ENCODE measurements at regions not wholly inside any gene's neighbourhood (a gene's known extent, or its start where the extent isn't known, plus 50 kb on each side); places are given as distances from the start of the nearest gene placed in this dataset.
"Not testable (repeated sequence)": the region's sequence is repeated elsewhere in the genome, so short reads cannot be mapped to it uniquely, and the experiment has no call there.

- DNase-seq: no peak
Observed at GRCh38 chr5:86981898-86982297, 285.8 kb upstream of the RASA1 start.

GRCh38 chr5:86983208-86983607 lies 284.5 kb upstream of the RASA1 start:
- no peak for DNase-seq

GRCh38 chr5:86986837-86987236 lies 280.8 kb upstream of the RASA1 start:
- no peak for DNase-seq

DNA sequence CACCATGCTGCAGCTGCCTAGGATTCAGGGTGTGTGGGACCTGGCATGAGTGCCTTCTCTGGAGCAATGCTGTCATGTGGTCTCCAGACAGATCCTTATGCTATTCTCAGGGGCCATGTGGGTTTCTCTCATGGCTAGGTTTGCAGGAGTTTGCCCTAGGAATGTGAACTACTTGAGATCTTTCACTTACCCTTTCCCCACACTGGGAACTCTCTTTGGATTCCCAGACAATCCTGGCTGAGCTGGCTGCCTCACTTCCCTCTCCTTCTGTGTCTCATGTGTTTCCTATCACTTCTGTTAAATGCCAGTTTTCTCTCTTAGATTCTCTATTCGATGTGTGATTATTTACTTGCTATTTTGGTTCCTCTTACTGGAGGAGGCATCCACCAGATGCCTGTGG lies 270.2 kb upstream of the RASA1 start:
- DNase-seq: no peak

- DNase-seq: no peak
Observed at GRCh38 chr5:86999951-87000350, 267.7 kb upstream of the RASA1 start.

DNA sequence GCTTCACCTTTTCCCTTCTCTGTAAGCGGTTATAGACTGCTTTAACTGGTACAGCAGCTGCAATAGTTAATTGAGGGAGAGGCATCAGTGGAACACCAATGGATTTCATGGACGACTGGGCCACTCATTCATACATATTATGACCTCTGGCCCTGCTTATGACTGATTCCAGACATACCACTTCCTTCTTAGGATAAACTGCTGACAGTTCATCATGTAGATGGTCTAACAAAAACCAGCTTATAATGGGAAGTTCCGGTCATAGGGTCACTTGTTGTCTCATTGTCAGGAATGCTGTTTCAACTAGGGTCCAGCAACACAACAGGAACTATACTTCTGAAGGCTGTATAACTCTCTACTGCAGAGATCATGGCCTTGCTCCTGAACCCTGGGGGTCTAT lies 265.2 kb upstream of the RASA1 start:
- no peak for DNase-seq

DNA sequence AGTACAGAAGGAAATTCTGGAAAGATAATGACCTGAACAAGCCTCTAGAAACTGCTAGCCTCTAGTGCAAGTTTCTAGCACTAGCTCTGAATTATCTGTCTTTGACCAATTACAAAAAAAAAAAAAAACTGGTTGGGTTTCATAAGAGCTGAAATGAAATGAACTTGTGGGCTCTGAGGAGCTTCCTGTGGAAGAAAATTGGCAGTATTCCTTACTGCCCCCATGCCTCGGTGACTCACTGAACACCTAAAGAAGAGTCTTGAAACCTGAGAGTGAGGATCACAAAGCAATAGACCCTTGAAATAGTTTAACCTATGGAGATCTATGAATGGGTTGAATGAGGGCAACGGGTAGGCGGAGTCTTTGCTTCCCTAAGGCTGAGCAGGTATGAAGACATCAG lies 263.6 kb upstream of the RASA1 start:
- DNase-seq: no peak

- no peak for DNase-seq
Observed at GRCh38 chr5:87007737-87008136, 259.9 kb upstream of the RASA1 start.

DNA sequence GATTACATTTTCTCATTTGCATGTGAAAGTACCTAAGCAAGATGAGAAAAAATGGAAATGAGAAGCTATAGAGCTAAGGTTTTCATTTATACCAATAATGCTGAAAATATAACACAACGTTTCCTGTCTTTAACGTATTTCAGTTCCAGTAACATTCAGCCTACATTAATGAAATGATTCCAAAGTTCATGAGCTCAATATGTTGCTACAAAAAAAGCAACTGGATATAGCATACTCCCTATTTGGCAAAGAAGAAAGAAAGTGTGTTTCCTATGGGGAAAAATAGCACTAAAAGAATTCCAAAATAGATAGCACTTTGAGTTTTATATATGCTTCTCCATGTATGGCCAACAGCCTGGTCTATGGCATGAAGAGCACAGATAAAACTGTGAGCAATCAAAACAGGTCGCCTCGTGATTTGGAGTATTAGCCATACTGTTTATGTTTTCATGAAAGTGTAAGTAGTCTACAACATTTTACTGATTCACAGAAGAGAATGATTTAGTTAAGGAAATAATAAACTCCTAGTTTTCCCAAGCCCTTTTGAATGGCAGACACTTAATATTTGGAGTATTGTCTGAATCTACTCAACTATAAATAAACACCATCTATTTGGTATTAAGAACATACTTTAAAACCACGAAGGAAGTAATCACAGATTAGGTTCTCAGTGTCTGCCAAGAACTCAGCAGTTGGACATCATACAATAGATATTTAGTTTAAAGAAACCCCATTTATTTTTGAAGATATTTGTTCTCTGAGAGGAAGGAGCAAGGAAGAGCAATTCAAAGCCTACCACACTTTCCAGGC lies 258.7 kb upstream of the RASA1 start:
- DNase-seq: no peak

DNA sequence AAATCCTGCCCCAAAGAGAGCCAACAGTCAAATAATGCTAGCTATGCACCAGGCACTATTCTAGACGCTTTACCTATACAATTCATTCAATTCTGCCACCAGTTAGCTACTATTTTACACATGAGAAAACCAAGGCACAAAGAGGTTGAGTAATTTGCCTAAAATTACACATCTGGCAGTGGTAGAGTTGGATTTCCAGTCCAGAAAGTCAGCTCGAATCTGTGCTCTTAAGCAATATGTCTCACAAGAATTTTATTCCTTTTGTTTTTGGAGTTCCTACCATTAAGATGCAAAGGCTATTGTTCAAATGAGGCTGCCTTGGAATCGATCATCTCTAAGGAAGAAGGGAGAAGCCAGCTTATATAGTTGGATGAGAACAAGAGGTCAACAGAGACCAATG lies 256.9 kb upstream of the RASA1 start:
- DNase-seq: no peak

DNA sequence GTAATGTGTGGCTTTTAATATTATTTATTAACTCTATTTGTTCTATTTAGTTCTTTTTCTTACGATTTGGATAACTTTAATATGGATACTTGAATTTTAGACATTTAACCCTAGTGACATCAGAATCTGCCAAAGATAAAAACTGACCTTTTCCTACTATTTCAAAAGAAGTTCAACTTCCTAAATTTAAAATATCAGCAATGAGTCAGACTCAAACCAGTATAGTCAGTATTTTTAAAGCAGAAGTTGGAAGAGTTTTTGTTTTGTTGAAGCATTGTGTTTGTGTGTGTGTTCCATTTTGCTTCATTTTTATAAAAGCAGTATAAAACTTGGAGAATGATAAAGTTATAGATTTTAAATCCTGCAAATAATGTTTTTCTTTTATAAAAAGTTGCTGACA lies 251.8 kb upstream of the RASA1 start:
- no peak for DNase-seq

DNA sequence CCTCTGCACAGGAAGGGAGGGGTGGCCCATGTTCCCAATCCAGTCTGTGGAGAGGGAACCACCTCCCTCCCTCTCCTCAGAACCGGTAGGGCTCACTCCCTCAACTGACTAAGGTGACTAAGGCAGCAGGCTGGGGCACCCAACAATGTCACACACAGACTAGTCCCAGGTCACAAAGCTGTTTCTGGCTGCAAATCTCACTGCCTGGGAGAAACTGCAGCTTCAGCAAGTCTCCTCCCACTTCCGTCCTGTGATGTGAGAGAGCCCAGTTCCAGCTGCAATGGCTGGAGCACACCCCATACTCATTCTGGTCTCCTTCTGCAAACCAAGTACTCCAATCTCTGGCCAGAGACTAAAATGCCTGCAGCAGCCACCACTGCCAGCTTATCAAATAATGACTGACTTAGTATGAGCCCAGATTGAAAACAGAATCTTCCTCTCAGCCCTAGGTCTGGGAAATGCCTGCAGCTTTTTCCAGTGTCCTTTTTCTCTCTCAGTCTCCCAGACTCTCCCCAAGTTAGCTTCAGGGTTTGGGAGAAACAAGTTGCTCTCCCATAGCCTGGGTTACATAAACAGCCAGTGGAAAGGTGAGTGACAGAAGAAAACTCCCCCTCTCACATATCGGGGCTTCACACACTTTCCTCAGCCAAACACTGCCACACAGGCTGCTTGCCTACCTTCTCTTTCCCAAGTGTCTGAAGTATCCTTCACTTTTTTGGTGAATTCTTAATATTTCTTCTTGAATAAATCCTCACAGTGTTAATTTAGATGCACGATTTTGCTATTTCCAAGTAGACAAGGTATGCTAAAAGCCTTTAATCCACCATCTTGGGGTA lies 247.4 kb upstream of the RASA1 start:
- DNase-seq: no peak

DNA sequence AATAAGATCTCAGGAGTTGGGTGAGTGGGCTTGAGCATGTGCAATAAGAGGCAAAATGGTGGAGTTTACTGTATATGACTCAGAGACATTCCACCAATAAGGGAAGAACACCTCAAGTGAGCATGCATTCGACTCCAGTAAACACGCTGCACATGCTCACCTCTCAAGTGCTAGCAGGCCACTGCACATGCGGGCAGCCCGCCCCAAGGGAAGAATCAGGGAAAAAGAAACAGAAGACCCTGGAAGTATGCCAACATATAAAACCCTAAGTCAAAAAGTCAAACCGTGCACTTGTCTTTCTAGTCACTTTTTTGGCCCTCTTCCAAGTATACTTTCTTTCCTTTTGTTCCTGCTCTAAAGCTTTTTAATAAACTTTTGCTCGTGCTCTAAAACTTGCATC lies 245.3 kb upstream of the RASA1 start:
- no peak for DNase-seq

GRCh38 chr5:87027570-87027969 lies 240.1 kb upstream of the RASA1 start:
- no peak for DNase-seq

DNA sequence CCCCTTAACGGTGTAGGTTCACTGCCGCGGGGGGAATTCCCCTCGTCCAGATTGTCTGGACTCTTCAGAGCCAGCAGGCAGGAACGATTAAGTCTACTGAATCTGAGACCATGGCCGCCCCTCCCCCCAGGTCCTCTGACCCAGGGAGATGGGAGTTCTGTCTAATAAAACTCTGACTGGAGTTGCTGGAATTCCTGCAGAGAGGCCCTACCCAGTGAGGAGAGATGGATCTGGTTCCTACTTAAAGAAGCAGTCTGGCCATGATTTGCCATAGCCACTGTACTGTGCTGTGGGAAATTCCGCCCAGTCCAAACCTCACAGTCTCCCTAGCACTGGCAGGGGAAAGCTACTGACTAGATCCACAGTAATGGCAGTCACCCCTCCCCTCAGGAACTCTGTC lies 237.7 kb upstream of the RASA1 start:
- no peak for DNase-seq

- DNase-seq: no peak
Observed at GRCh38 chr5:87030699-87031098, 237.0 kb upstream of the RASA1 start.

DNA sequence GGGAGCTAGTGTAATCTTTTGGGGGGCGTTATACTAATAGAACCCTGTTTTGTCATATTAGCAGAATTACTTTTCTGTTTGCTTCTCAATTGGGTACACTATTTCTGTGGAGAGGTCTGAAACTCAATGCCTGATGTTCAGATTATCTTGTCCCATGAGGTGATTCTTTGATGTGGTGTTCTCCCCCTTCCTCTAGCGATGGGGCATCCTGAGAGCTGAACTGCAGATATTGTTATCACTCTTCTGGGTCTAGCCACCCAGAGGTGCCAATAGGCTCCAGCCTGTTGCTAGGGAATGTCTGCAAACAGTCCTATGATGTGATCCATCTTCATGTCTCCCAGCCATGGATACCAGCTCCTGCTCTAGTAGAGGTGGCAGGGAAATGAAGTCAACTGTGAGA lies 233.1 kb upstream of the RASA1 start:
- no peak for DNase-seq

DNA sequence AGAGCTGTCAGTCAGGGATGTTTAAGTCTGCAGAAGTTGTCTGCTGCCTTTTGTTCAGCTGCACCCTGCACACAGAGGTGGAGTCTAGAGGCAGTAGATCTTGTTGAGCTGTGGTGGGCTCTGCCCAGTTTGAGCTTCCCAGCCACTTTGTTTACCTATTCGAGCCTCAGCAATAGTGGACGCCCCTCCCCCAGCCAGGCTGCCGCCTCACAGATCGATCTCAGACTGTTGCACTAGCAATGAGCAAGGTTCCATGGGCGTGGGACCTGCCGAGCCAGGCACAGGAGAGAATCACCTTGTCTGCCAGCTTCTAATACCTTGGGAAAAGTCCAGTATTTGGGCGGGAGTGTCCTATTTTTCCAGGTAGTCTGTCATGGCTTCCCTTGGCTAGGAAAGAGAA lies 225.1 kb upstream of the RASA1 start:
- no peak for DNase-seq

DNA sequence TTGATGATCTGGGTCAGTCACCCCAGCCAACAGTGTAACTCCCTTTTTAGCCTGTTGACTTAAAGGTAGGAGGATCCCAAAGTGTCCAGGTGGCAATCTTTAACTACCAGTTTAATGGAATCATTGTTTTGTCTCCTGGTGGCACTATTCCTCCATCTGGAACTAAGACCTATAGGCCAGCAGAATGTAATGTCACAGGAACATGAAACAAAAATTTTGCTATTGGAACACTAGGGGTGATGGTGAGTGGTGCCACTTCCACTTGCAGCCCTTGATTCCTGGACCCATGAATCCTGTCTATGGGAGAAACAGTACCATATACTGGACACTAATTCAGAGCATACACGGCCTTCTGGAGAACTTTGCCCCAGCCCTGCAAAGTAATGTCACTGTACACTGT lies 219.5 kb upstream of the RASA1 start:
- DNase-seq: no peak

- not testable (repeated sequence) for DNase-seq
Observed at GRCh38 chr5:87049012-87049411, 218.7 kb upstream of the RASA1 start.

DNA sequence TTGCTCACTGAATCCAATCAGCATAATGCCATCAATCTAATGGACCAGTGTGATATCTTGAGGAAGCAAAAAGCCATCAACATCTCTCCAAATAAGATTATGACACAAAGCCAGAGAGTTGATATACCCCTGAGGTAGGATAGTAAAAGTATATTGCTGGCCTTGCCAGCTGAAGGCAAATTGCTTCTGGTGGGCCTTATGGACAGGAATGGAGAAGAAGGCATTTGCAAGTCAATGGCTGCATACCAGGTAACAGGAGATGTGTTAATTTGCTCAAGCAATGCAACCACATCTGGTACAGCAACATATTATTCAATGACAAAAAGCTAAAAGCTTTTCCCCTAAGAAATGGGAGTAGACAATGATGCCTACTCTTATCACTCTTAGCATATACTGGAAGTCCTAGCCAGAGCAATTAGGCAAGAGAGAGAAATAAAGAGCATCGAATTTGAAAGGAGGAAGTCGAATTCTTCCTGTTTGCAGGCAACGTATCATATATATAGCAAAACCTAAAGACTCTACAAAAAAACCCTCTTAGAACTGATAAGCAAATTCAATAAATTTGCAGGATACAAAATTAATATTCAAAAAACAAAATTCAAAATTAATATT lies 216.1 kb upstream of the RASA1 start:
- DNase-seq: no peak

DNA sequence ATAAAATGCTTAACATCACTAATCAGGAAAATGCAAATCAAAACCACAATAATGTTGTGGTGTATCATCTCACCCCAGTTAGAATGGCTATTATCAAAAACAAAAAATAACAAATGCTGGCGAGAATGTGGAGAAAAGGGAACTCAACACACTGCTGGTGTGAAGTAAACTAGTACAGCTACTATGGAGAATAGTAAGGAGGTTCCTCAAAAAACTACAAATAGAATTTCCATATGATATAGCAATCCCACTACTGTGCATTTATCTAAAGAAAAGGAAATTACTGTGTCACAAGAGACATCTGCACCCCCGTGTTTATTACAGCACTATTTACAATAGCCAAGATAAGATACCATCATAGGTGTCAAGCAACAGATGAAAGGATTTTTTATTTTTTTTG lies 214.5 kb upstream of the RASA1 start:
- DNase-seq: no peak

GRCh38 chr5:87054821-87055220 lies 212.9 kb upstream of the RASA1 start:
- DNase-seq: no peak

- no peak for DNase-seq
Observed at GRCh38 chr5:87061046-87061445, 206.6 kb upstream of the RASA1 start.
